GM13976 (cell line): ENCODE measurements at regions not wholly inside any gene's neighbourhood (a gene's known extent, or its start where the extent isn't known, plus 50 kb on each side); places are given as distances from the start of the nearest gene placed in this dataset.

Source experiments
- DNase-seq: peaks from one replicate; pipeline ENCODE4 v3.0.0; 2012; ENCODE audit warnings: low spot score
- in situ Hi-C: fragments of 300-500 bp; cut with MboI; formaldehyde crosslinking; loops from one replicate; pipeline ENCODE4 v1.12.0; 2022; ENCODE audit warnings: low sequenced_read_pairs, mixed read lengths, inconsistent platforms; ENCODE audit not compliant: unreplicated experiment
- TF ChIP-seq, protein P1 (sequence below): IDR thresholded peaks from 2 replicates; pipeline ENCODE4 v1.5.1; 2012; ENCODE audit warnings: borderline replicate concordance, mild to moderate bottlenecking; ENCODE audit not compliant: insufficient read depth; ENCODE audit errors: extremely low read depth, missing control alignments, control extremely low read depth

DNA sequence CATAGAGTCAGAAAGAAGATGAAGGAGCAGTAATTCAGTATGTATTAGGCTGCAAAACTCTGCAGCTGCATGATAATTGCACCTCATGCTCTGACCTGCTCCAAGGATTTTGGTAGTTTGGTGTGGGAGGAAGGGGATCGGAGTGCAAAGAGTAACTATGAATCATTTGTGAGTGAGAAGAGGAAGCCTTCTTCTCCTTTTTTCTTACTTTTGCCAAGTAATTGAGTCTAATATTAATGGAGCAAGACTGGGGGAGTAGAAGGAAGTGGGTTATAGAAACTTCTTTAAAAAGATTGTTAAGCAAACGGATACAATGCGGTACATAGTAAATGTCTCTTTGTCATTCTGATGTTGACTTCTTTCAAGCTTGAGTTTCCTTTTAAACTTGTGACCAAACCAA, 276.5 kb downstream of the EDEM1 start:
- DNase-seq: no peak
- in situ Hi-C loops: no loop called here
- TF ChIP-seq, protein P1, sequence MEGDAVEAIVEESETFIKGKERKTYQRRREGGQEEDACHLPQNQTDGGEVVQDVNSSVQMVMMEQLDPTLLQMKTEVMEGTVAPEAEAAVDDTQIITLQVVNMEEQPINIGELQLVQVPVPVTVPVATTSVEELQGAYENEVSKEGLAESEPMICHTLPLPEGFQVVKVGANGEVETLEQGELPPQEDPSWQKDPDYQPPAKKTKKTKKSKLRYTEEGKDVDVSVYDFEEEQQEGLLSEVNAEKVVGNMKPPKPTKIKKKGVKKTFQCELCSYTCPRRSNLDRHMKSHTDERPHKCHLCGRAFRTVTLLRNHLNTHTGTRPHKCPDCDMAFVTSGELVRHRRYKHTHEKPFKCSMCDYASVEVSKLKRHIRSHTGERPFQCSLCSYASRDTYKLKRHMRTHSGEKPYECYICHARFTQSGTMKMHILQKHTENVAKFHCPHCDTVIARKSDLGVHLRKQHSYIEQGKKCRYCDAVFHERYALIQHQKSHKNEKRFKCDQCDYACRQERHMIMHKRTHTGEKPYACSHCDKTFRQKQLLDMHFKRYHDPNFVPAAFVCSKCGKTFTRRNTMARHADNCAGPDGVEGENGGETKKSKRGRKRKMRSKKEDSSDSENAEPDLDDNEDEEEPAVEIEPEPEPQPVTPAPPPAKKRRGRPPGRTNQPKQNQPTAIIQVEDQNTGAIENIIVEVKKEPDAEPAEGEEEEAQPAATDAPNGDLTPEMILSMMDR: no peak

DNA sequence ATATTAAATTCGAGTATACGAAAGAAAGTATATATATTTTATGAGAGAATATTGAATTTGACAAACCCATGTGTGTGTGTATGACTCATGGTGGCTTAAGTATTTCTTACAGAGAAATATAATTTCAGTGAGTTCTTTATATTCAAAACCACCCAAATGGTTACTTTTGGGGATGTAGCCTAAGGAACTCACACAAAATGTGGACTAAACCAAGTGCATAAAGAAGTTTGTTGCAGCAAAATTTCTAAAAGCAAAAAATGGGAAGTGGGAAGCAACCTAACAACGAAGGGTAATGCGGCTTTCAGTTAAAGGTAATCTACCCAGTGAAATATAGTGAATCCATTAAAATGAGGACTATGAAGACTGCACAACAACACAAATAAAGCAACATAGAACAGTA, 277.1 kb downstream of the EDEM1 start:
- in situ Hi-C loops: no loop called here
- DNase-seq: no peak
- TF ChIP-seq, protein P1: no peak

DNA sequence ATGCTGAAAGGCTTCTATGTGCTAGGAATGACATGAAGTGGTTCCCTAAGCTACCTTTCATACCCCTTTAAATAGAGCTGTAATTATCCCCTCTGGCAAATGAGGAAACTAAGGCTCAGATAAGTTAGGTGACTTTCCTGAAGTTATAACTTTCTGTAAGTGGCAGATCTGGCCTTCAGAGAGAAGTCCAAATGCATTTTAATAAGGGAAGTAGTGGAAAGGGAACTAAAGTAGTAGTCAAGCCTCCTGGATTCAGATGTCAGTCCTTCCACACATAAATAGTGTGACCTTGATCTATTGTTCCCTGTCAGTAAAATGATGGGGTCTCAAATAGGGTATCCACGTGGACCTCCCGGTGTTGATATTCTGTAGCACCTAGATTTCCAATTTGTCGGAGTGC, 277.7 kb downstream of the EDEM1 start:
- DNase-seq: no peak
- TF ChIP-seq, protein P1: no peak
- in situ Hi-C loops: no loop called here

DNA sequence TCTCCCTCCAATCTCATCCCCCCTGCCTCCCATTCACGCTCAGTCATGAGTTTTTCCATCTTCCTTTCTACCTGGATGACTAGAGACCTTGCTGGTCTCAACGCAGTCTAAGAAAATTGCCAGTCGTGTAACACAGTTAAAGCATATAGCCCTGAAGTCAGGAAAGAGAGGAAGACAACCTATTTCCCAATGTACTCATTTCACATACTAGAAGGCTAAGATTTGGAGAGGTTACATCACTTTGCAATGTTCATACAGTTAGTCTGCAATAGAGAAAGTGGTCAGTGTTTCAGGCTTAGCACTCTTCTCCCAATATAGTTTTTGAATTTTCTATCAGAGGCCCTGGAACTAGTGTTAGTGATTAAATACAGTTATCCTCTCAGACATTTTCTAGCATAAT, 278.6 kb downstream of the EDEM1 start:
- in situ Hi-C loops: no loop called here
- DNase-seq: no peak
- TF ChIP-seq, protein P1: no peak

DNA sequence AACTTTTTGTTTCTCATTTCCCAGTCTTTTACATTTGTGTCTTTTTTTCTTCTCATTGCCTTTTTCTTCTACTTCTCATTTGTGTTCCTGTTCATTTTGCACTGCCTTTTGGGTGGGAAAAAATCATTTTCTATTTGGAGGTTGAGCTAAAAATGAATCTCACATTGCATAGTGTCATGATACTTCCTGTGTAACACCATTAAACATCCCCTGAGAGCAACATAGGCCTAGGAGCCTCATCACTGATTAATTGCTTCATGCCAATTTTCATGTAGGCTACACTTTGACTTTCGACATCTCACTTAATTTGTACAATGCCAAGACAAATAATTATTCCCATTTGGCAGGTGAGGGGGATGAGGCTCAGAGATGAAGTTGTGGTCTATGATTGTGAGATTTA, 279.2 kb downstream of the EDEM1 start:
- in situ Hi-C loops: no loop called here
- DNase-seq: no peak
- TF ChIP-seq, protein P1: no peak

DNA sequence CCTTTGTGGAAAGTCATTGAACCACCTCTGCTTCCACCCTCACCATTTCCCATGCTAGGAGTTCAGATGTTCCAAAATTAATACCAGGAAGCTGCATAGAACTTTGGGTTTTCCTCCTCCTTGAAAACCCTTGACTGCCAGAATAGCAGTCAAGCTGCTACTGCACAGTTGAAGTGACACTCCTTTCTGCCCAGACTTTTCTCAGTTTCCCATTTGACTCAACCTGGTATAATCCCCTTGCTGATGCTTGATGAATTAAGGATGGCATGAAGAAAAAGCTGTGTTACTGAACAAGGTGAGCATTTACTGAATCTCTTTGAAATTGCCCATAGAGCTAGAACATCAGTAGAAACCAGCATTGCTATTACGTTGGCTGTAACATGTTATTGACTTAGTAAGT, 286.0 kb downstream of the EDEM1 start:
- in situ Hi-C loops: no loop called here
- TF ChIP-seq, protein P1: no peak
- no peak for DNase-seq

DNA sequence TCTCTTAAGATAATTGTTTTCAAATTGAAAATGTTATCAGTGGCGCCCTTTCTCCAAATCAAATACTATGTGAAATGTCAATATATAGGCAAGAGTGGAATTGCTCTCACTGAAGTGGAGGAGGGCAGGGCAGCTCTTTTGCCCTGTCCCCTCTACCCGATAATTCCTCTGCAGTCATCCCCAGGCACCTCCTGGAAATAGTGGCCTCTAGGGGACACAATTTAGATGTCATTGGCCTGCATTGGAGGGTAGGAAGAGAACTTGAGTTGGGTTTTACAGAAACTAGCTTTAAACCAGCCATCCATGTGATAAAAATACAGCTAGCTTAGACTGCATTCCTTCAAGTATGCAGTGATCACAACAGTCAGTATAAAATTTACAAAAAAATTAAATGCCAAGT, 288.9 kb downstream of the EDEM1 start:
- in situ Hi-C loops: no loop called here
- DNase-seq: no peak
- TF ChIP-seq, protein P1: no peak
